ENCODE measurements at regions not wholly inside any gene's neighbourhood (a gene's known extent, or its start where the extent isn't known, plus 50 kb on each side); places are given as distances from the start of the nearest gene placed in this dataset.

GRCh38 chr14:80004871-80005270, 206.4 kb downstream of the DIO2 start:
- TF ChIP-seq POLR2A (IDR thresholded peaks at IDR 0.05), result no peak
- peak; percentile 64 for TF ChIP-seq POLR2AphosphoS5 (IDR thresholded peaks at IDR 0.05)

Measured in prostate gland (tissue), 1 donor.